IMR-90 (cell line): ENCODE measurements at regions not wholly inside any gene's neighbourhood (a gene's known extent, or its start where the extent isn't known, plus 50 kb on each side); places are given as distances from the start of the nearest gene placed in this dataset.

ENCODE experiments used
- ATAC-seq: fragments of 200-7000 bp; cut with Tn5 transposase; 2 replicates; pipeline ENCODE4 v1.9.1; 2020; ENCODE audit warnings: low read depth, mild to moderate bottlenecking, moderate library complexity
- BruUV-seq: library from RNA; stranded (reverse); fragments of 400-500 nt; replicated peaks from 2 replicates; lab custom pipeline; 2021; lab: Mats Ljungman, UMichigan
- CTCF ChIA-PET: fragments of 300-600 bp; formaldehyde crosslinking; extraction: SDS; loops from one replicate; lab custom pipeline; 2021; ENCODE audit warnings: antibody characterized with exemption; lab: Yijun Ruan, JAX
- POLR2A ChIA-PET: fragments of 300-600 bp; sonication (Branson Sonifier 250); formaldehyde crosslinking; loops from one replicate; lab custom pipeline; 2022; ENCODE audit warnings: antibody characterized with exemption; ENCODE audit not compliant: unreplicated experiment; lab: Charles Lee
- DNase-seq: peaks from one replicate; pipeline ENCODE4 v3.0.0; 2013
- H2AFZ ChIP-seq: replicated peaks from 2 replicates; pipeline ENCODE3; 2013; ENCODE audit warnings: low read length, mild to moderate bottlenecking; ENCODE audit not compliant: poor library complexity
- H2AK5ac ChIP-seq: 2 replicates; pipeline ENCODE4 v1.6.1; 2013; ENCODE audit warnings: low read depth, low read length, inconsistent platforms
- H2AK9ac ChIP-seq: replicated peaks from 2 replicates; pipeline ENCODE3; 2013; ENCODE audit warnings: mild to moderate bottlenecking, low read depth, low read length, moderate library complexity; ENCODE audit not compliant: poor library complexity
- H2BK120ac ChIP-seq: 2 replicates; pipeline ENCODE4 v1.6.1; 2013; ENCODE audit warnings: low read depth, low read length, inconsistent platforms
- H2BK15ac ChIP-seq: 3 replicates; pipeline ENCODE4 v1.6.1; 2013; ENCODE audit warnings: low read depth, low read length, inconsistent platforms
- H2BK20ac ChIP-seq: 2 replicates; pipeline ENCODE4 v1.6.1; 2013; ENCODE audit warnings: low read depth, mild to moderate bottlenecking, inconsistent platforms, low read length, moderate library complexity
- H2BK5ac ChIP-seq: 2 replicates; pipeline ENCODE4 v1.6.1; 2013; ENCODE audit warnings: mild to moderate bottlenecking, low read depth, low read length, inconsistent platforms; ENCODE audit not compliant: poor library complexity, severe bottlenecking
- H3K14ac ChIP-seq: replicated peaks from 2 replicates; pipeline ENCODE4 v1.6.1; 2013; ENCODE audit warnings: low read depth, low read length, inconsistent platforms
- H3K18ac ChIP-seq: 2 replicates; pipeline ENCODE4 v1.6.1; 2013; ENCODE audit warnings: low read depth, low read length, control low read depth
- H3K23ac ChIP-seq: 2 replicates; pipeline ENCODE4 v1.6.1; 2013; ENCODE audit warnings: low read depth, low read length, inconsistent platforms
- H3K27ac ChIP-seq: 2 replicates; pipeline ENCODE4 v1.5.1; 2013; ENCODE audit warnings: mild to moderate bottlenecking, control low read depth, low read length; ENCODE audit not compliant: insufficient read depth
- H3K27me3 ChIP-seq: 2 replicates; pipeline ENCODE4 v1.6.1; 2013; ENCODE audit warnings: low read length; ENCODE audit not compliant: control insufficient read depth, insufficient read depth
- H3K36me3 ChIP-seq: 2 replicates; pipeline ENCODE4 v1.6.1; 2013; ENCODE audit warnings: low read length, mixed read lengths; ENCODE audit not compliant: control insufficient read depth, insufficient read depth
- H3K4ac ChIP-seq: 2 replicates; pipeline ENCODE4 v1.6.1; 2013; ENCODE audit warnings: low read depth, low read length, inconsistent platforms
- H3K4me1 ChIP-seq: 2 replicates; pipeline ENCODE4 v1.6.1; 2013; ENCODE audit warnings: low read length, mixed read lengths; ENCODE audit not compliant: control insufficient read depth, insufficient read depth
- H3K4me2 ChIP-seq: 2 replicates; pipeline ENCODE4 v1.6.1; 2013; ENCODE audit warnings: low read depth, mild to moderate bottlenecking, control low read depth, low read length, moderate library complexity
- H3K4me3 ChIP-seq: 2 replicates; pipeline ENCODE4 v1.5.1; 2013; ENCODE audit warnings: low read depth, mild to moderate bottlenecking, control low read depth, low read length, moderate library complexity; ENCODE audit not compliant: insufficient read depth
- H3K56ac ChIP-seq: 2 replicates; pipeline ENCODE4 v1.6.1; 2013; ENCODE audit warnings: low read length, inconsistent platforms; ENCODE audit not compliant: insufficient read depth; ENCODE audit errors: extremely low read depth
- H3K79me1 ChIP-seq, 2 experiments: 2 replicates each; pipeline ENCODE4 v1.6.1; 2013; ENCODE audit warnings: low read length in 2 of 2, inconsistent platforms in 1 of 2, low read depth in 1 of 2
- H3K9ac ChIP-seq: 2 replicates; pipeline ENCODE4 v1.6.1; 2013; ENCODE audit warnings: low read depth, low read length, control low read depth
- H3K9me1 ChIP-seq: 2 replicates; pipeline ENCODE4 v1.6.1; 2013; ENCODE audit warnings: low read length, inconsistent platforms; ENCODE audit not compliant: insufficient read depth
- H3K9me3 ChIP-seq: 2 replicates; pipeline ENCODE4 v1.6.1; 2013; ENCODE audit warnings: low read length; ENCODE audit not compliant: control insufficient read depth, insufficient read depth
- H4K20me1 ChIP-seq: 2 replicates; pipeline ENCODE4 v1.6.1; 2013; ENCODE audit warnings: low read length, inconsistent platforms; ENCODE audit not compliant: insufficient read depth
- H4K5ac ChIP-seq: 2 replicates; pipeline ENCODE4 v1.6.1; 2013; ENCODE audit warnings: mild to moderate bottlenecking, low read depth, low read length, control low read depth
- H4K8ac ChIP-seq, 2 experiments: 2 replicates each; pipeline ENCODE4 v1.6.1; 2013; ENCODE audit warnings: low read depth in 2 of 2, low read length in 2 of 2, control low read depth in 1 of 2, inconsistent platforms in 1 of 2
- H4K91ac ChIP-seq: 2 replicates; pipeline ENCODE4 v1.6.1; 2013; ENCODE audit warnings: low read depth, low read length, inconsistent platforms; ENCODE audit not compliant: insufficient read depth
- BHLHE40 ChIP-seq: fragments of 150-350 bp; IDR thresholded peaks from 2 replicates; pipeline ENCODE4 v1.6.1; 2016; ENCODE audit warnings: mild to moderate bottlenecking, low read depth, low read length
- CHD1 ChIP-seq: IDR thresholded peaks from 2 replicates; pipeline ENCODE4 v1.6.1; 2012; ENCODE audit warnings: low read depth, low read length, improper control_type of control experiment
- ELK1 ChIP-seq: fragments of 150-350 bp; IDR thresholded peaks from 2 replicates; pipeline ENCODE4 v1.6.1; 2016; ENCODE audit warnings: low read depth, mild to moderate bottlenecking, low read length, moderate library complexity, borderline replicate concordance
- FOS ChIP-seq: fragments of 150-350 bp; IDR thresholded peaks from 2 replicates; pipeline ENCODE4 v1.6.1; 2016; ENCODE audit warnings: low read depth, low read length
- MAFK ChIP-seq: IDR thresholded peaks from 2 replicates; pipeline ENCODE4 v1.6.1; 2012; ENCODE audit warnings: low read depth, low read length, improper control_type of control experiment
- MAZ ChIP-seq: IDR thresholded peaks from 2 replicates; pipeline ENCODE4 v1.6.1; 2012; ENCODE audit warnings: low read depth, mild to moderate bottlenecking, low read length, improper control_type of control experiment, moderate library complexity, borderline replicate concordance
- MXI1 ChIP-seq: IDR thresholded peaks from 2 replicates; pipeline ENCODE4 v1.6.1; 2012; ENCODE audit warnings: low read depth, mild to moderate bottlenecking, low read length, moderate library complexity, borderline replicate concordance
- NFE2L2 ChIP-seq: fragments of 150-350 bp; IDR thresholded peaks from 2 replicates; pipeline ENCODE4 v1.6.1; 2016; ENCODE audit warnings: low read depth, mild to moderate bottlenecking, low read length
- POLR2A ChIP-seq: IDR thresholded peaks from 2 replicates; pipeline ENCODE4 v1.6.1; 2012; ENCODE audit warnings: mild to moderate bottlenecking, low read depth, low read length
- RCOR1 ChIP-seq: IDR thresholded peaks from 2 replicates; pipeline ENCODE4 v1.6.1; 2012; ENCODE audit warnings: mild to moderate bottlenecking, low read length, improper control_type of control experiment; ENCODE audit not compliant: insufficient replicate concordance
- SMC3 ChIP-seq: fragments of 150-350 bp; IDR thresholded peaks from 2 replicates; pipeline ENCODE4 v1.6.1; 2016; ENCODE audit warnings: low read depth, mild to moderate bottlenecking, antibody characterized with exemption, low read length, moderate library complexity
- USF2 ChIP-seq: fragments of 150-350 bp; IDR thresholded peaks from 2 replicates; pipeline ENCODE4 v1.6.1; 2017; ENCODE audit warnings: mild to moderate bottlenecking, antibody characterized with exemption, low read length, low read depth
- WGBS, 2 experiments: methylation state at CpG; one replicate each; pipeline versions ENCODE4 v1.1.5 to v1.1.7; 2013; ENCODE audit warnings: missing lambda C conversion rate in 2 of 2; ENCODE audit not compliant: insufficient read length in 1 of 2; ENCODE audit errors: extremely low coverage in 2 of 2; 5-methylcytosine and 5-hydroxymethylcytosine counted together
- dilution Hi-C: fragments of 300-500 bp; cut with HindIII; formaldehyde crosslinking; loops from one replicate; pipeline ENCODE4 v1.14.3; 2018; ENCODE audit warnings: low sequenced_read_pairs; ENCODE audit not compliant: unreplicated experiment
- in situ Hi-C: fragments of 300-500 bp; cut with MboI; formaldehyde crosslinking; loops from 3 replicates; pipeline ENCODE4 v1.14.3; 2019; ENCODE audit warnings: low sequenced_read_pairs, inconsistent platforms, mixed read lengths
- intact Hi-C: fragments of 100-400 bp; cut with micrococcal nuclease; formaldehyde crosslinking; loops from 2 replicates; pipeline ENCODE4 v1.10.0; 2022

GRCh38 chr5:68928617-68929302 lies 165.1 kb upstream of the SLC30A5 start:
- H3K18ac ChIP-seq = no peak overlapping the region
- no peak overlapping the region for H3K9ac ChIP-seq
- H3K56ac ChIP-seq = no peak overlapping the region
- H4K20me1 ChIP-seq = no peaks in the 10 kb centered on the region
- no peaks in the 10 kb centered on the region for H3K9me1 ChIP-seq
- no peak overlapping the region for H2BK15ac ChIP-seq
- H2BK120ac ChIP-seq = no peak overlapping the region
- H2AK5ac ChIP-seq = no peak overlapping the region
- POLR2A ChIA-PET = no interaction called here
- in situ Hi-C loops = no loop called here
- no peaks in the 10 kb centered on the region for H3K36me3 ChIP-seq
- no peak overlapping the region for H3K27ac ChIP-seq
- no peak overlapping the region for H3K14ac ChIP-seq
- no TSS peak for BruUV-seq
- H3K4me2 ChIP-seq = no peak overlapping the region
- no peak overlapping the region for H4K8ac ChIP-seq
- no peak overlapping the region for H2BK5ac ChIP-seq
- CTCF ChIA-PET = interaction anchor here (0.6 to 0.7 kb wide), 2 partner anchors 41 to 518 kb away, joined by 3 read pairs; no protein-coding TSS in a partner anchor
- H3K4ac ChIP-seq = no peak overlapping the region
- no peaks in the 10 kb centered on the region for H3K79me1 ChIP-seq
- H3K23ac ChIP-seq = no peak overlapping the region
- WGBS, 2 experiments = no CpG with 5 or more reads among the region's 2 CpGs
- H2AK9ac ChIP-seq = no peak overlapping the region
- no peak overlapping the region for H4K91ac ChIP-seq
- dilution Hi-C loops = no loop called here
- no peak overlapping the region for H3K4me3 ChIP-seq
- no peaks in the 10 kb centered on the region for H3K27me3 ChIP-seq
- no peaks in the 10 kb centered on the region for H3K4me1 ChIP-seq
- TF ChIP-seq SMC3 (no peak), USF2 (no peak), POLR2A (no peak), ELK1 (no peak), MXI1 (no peak), CHD1 (no peak), BHLHE40 (no peak), FOS (no peak), MAZ (no peak), MAFK (no peak), RCOR1 (no peak), NFE2L2 (no peak)
- H4K5ac ChIP-seq = no peak overlapping the region
- H2AFZ ChIP-seq = no peak overlapping the region
- H3K9me3 ChIP-seq = peaks cover 2% of the 10 kb centered on the region; the same call in 1 of the 2 replicates
- ATAC-seq (no peak), DNase-seq (no peak)
- H2BK20ac ChIP-seq = no peak overlapping the region
- intact Hi-C loops = no loop called here
